Neural progenitor cell (in vitro differentiated cells): ENCODE measurements at regions not wholly inside any gene's neighbourhood (a gene's known extent, or its start where the extent isn't known, plus 50 kb on each side); places are given as distances from the start of the nearest gene placed in this dataset.

ENCODE experiments used
- CTCF ChIP-seq: fragments of 200-600 bp; sonication (generic); IDR thresholded peaks from 2 replicates; pipeline ENCODE4 v1.5.1; 2017; ENCODE audit warnings: antibody characterized with exemption, mild to moderate bottlenecking
- EZH2phosphoT487 ChIP-seq: fragments of 200-600 bp; sonication (generic); IDR thresholded peaks from 2 replicates; pipeline ENCODE4 v1.6.1; 2017; ENCODE audit warnings: antibody characterized with exemption

- TF ChIP-seq CTCF (no peak), EZH2phosphoT487 (no peak)
Observed at GRCh38 chr4:188266386-188266785, 127.1 kb downstream of the TRIML1 start.
